ENCODE measurements at regions not wholly inside any gene's neighbourhood (a gene's known extent, or its start where the extent isn't known, plus 50 kb on each side); places are given as distances from the start of the nearest gene placed in this dataset.
"Not testable (repeated sequence)": the region's sequence is repeated elsewhere in the genome, so short reads cannot be mapped to it uniquely, and the experiment has no call there.

- H3K4me3 ChIP-seq: no peak overlapping the region
- DNase-seq (ENCODE audit: low read depth, low spot score): no peak
- H3K9ac ChIP-seq (ENCODE audit: insufficient read length): no peak overlapping the region
- TF ChIP-seq EZH2 (IDR thresholded peaks at IDR 0.05) (no peak), FOXP2 (optimal IDR thresholded peaks at IDR 0.05; ENCODE audit: control extremely low read depth, extremely low read length, insufficient read depth) (no peak), POLR2AphosphoS5 (IDR thresholded peaks at IDR 0.05; ENCODE audit: borderline replicate concordance, low read depth, low read length) (no peak)
- H3K27ac ChIP-seq: no peak overlapping the region
- no peaks in the 10 kb centered on the region for H3K36me3 ChIP-seq (ENCODE audit: insufficient read depth, low read length)
- no peaks in the 10 kb centered on the region for H3K9me3 ChIP-seq (ENCODE audit: low read depth, low read length)
Measured at GRCh38 chr3:153928851-153929250, 192.3 kb upstream of the ARHGEF26 start.

DNA sequence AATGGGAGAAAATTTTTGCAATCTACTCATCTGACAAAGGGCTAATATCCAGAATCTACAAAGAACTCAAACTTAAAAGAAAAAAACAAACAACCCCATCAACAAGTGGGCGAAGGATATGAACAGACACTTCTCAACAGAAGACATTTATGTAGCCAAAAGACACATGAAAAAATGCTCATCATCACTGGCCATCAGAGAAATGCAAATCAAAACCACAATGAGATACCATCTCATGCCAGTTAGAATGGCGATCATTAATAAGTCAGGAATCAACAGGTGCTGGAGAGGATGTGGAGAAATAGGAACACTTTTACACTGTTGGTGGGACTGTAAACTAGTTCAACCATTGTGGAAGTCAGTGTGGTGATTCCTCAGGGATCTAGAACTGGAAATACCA, 187.7 kb upstream of the ARHGEF26 start:
- not testable (repeated sequence) for H3K4me3 ChIP-seq; DNase-seq (ENCODE audit: low read depth, low spot score); H3K36me3 ChIP-seq (ENCODE audit: insufficient read depth, low read length); H3K27ac ChIP-seq; H3K9ac ChIP-seq (ENCODE audit: insufficient read length); H3K9me3 ChIP-seq (ENCODE audit: low read depth, low read length)

- Histone ChIP-seq H3K36me3 (ENCODE audit: insufficient read depth, low read length) (no peaks in the 10 kb centered on the region), H3K4me3 (no peak overlapping the region), H3K9me3 (ENCODE audit: low read depth, low read length) (no peaks in the 10 kb centered on the region), H3K27ac (no peak overlapping the region), H3K9ac (ENCODE audit: insufficient read length) (no peak overlapping the region)
- TF ChIP-seq FOXP2 (optimal IDR thresholded peaks at IDR 0.05; ENCODE audit: control extremely low read depth, extremely low read length, insufficient read depth): no peak
- TF ChIP-seq POLR2AphosphoS5 (IDR thresholded peaks at IDR 0.05; ENCODE audit: borderline replicate concordance, low read depth, low read length): no peak
- no peak for TF ChIP-seq EZH2 (IDR thresholded peaks at IDR 0.05)
- DNase-seq (ENCODE audit: low read depth, low spot score): no peak
Measured at GRCh38 chr3:153944084-153944483, 177.1 kb upstream of the ARHGEF26 start.

GRCh38 chr3:153951276-153951675, 169.9 kb upstream of the ARHGEF26 start:
- TF ChIP-seq FOXP2 (optimal IDR thresholded peaks at IDR 0.05; ENCODE audit: control extremely low read depth, extremely low read length, insufficient read depth) (no peak), EZH2 (IDR thresholded peaks at IDR 0.05) (no peak), POLR2AphosphoS5 (IDR thresholded peaks at IDR 0.05; ENCODE audit: borderline replicate concordance, low read depth, low read length) (no peak)
- Histone ChIP-seq H3K4me3 (no peak overlapping the region), H3K27ac (no peak overlapping the region), H3K9me3 (ENCODE audit: low read depth, low read length) (no peaks in the 10 kb centered on the region), H3K9ac (ENCODE audit: insufficient read length) (no peak overlapping the region), H3K36me3 (ENCODE audit: insufficient read depth, low read length) (no peaks in the 10 kb centered on the region)
- no peak for DNase-seq (ENCODE audit: low read depth, low spot score)

GRCh38 chr3:153952091-153952490, 169.1 kb upstream of the ARHGEF26 start:
- no peak for DNase-seq (ENCODE audit: low read depth, low spot score)
- H3K27ac ChIP-seq: no peak overlapping the region
- TF ChIP-seq EZH2 (IDR thresholded peaks at IDR 0.05) (no peak), POLR2AphosphoS5 (IDR thresholded peaks at IDR 0.05; ENCODE audit: borderline replicate concordance, low read depth, low read length) (no peak), FOXP2 (optimal IDR thresholded peaks at IDR 0.05; ENCODE audit: control extremely low read depth, extremely low read length, insufficient read depth) (no peak)
- no peaks in the 10 kb centered on the region for H3K9me3 ChIP-seq (ENCODE audit: low read depth, low read length)
- no peak overlapping the region for H3K9ac ChIP-seq (ENCODE audit: insufficient read length)
- H3K36me3 ChIP-seq (ENCODE audit: insufficient read depth, low read length): no peaks in the 10 kb centered on the region
- H3K4me3 ChIP-seq: no peak overlapping the region

DNA sequence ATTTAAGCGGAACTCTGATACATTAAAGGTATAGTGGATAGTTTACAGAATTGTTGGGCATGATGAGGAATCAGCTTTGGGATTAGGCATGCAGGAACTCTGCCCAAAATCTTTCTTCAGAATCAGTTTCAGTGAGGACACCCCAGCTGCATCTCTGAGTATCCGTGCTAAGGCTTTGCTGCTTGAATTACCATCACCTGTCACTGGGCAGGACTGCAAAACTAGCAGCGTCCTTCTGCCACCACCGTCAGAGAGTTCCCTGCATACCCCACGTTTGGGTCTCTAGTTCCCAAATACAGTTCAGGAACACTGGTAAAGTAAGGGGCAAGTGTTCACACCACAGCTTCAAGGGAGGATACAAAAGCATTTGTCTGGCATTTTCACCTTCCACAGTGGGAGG, 164.6 kb upstream of the ARHGEF26 start:
- no peaks in the 10 kb centered on the region for H3K9me3 ChIP-seq (ENCODE audit: low read depth, low read length)
- no peak overlapping the region for H3K9ac ChIP-seq (ENCODE audit: insufficient read length)
- DNase-seq (ENCODE audit: low read depth, low spot score): no peak
- no peak overlapping the region for H3K27ac ChIP-seq
- no peak overlapping the region for H3K4me3 ChIP-seq
- TF ChIP-seq EZH2 (IDR thresholded peaks at IDR 0.05): no peak
- no peak for TF ChIP-seq POLR2AphosphoS5 (IDR thresholded peaks at IDR 0.05; ENCODE audit: borderline replicate concordance, low read depth, low read length)
- no peak for TF ChIP-seq FOXP2 (optimal IDR thresholded peaks at IDR 0.05; ENCODE audit: control extremely low read depth, extremely low read length, insufficient read depth)
- no peaks in the 10 kb centered on the region for H3K36me3 ChIP-seq (ENCODE audit: insufficient read depth, low read length)

DNA sequence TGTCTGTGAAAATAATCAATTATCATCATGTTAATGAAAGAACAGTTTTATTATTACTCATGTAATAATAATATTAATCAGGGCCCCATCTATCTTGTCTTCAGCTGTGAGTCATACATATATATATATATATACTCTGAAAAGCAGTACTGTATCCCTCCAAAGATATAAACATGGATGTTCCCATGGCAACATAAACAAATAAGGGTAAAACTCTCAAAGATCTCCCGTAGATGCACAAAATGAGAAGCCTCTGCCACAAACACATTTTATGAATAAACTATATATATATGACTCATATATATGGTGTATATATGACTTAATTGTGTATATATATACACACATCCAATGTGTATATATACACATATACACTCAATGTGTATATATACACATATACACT, 163.8 kb upstream of the ARHGEF26 start:
- Histone ChIP-seq H3K4me3 (no peak overlapping the region), H3K27ac (no peak overlapping the region), H3K9ac (ENCODE audit: insufficient read length) (no peak overlapping the region), H3K36me3 (ENCODE audit: insufficient read depth, low read length) (no peaks in the 10 kb centered on the region), H3K9me3 (ENCODE audit: low read depth, low read length) (no peaks in the 10 kb centered on the region)
- no peak for TF ChIP-seq FOXP2 (optimal IDR thresholded peaks at IDR 0.05; ENCODE audit: control extremely low read depth, extremely low read length, insufficient read depth)
- no peak for TF ChIP-seq EZH2 (IDR thresholded peaks at IDR 0.05)
- TF ChIP-seq POLR2AphosphoS5 (IDR thresholded peaks at IDR 0.05; ENCODE audit: borderline replicate concordance, low read depth, low read length): no peak
- DNase-seq (ENCODE audit: low read depth, low spot score): no peak

DNA sequence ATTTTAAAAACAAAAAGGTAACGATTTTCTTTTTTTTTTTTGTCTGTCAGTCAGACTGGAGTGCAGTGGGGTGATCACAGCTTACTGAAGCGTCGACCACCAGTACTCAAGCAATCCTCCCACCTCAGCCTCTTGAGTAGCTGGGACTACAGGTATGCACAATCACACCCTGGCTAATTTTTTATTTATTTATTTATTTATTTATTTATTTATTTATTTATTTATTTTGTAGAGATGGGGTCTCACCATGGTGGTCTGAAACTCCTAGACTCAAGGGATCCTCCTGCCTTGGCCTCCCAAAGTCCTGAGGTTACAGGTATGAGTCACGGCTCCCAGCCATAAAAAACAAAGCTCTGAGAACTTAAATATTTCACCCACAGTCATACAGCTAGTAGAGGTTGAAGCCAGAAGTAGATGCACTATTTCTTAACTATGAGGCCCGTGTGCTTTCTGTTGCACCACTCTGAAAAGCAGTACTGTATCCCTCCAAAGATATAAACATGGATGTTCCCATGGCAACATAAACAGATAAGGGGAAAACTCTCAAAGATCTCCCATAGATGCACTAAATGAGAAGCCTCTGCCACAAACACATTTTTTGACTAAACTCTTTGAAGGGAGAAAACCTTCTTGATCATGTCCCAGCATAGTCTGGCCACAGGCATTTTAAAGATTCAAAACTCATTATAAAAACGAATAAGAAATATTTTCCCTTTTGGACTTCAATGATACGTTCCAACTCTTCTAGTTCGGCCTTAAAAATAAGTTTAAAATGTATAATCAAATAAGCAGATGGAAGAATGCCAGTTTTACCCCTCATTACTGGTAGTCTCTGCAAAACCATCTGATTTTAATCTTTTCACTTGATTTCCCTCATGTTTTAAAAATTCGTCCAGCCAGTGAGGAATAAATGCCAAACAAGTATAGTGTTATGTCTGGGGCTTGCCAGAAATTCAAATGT, 162.3 kb upstream of the ARHGEF26 start:
- TF ChIP-seq FOXP2 (optimal IDR thresholded peaks at IDR 0.05; ENCODE audit: control extremely low read depth, extremely low read length, insufficient read depth) (no peak), EZH2 (IDR thresholded peaks at IDR 0.05) (no peak), POLR2AphosphoS5 (IDR thresholded peaks at IDR 0.05; ENCODE audit: borderline replicate concordance, low read depth, low read length) (no peak)
- no peaks in the 10 kb centered on the region for H3K36me3 ChIP-seq (ENCODE audit: insufficient read depth, low read length)
- peak overlapping the region; percentile 26; the same call in 1 of the 2 replicates for H3K27ac ChIP-seq
- peak; percentile 18 for DNase-seq (ENCODE audit: low read depth, low spot score)
- peak overlapping the region; percentile 22 for H3K4me3 ChIP-seq
- H3K9ac ChIP-seq (ENCODE audit: insufficient read length): no peak overlapping the region
- no peaks in the 10 kb centered on the region for H3K9me3 ChIP-seq (ENCODE audit: low read depth, low read length)

Measured in SK-N-MC (cell line).